ENCODE measurements at regions not wholly inside any gene's neighbourhood (a gene's known extent, or its start where the extent isn't known, plus 50 kb on each side); places are given as distances from the start of the nearest gene placed in this dataset.

GRCh38 chr12:31903025-31903424 lies 56.2 kb upstream of the RESF1 start:
- TF ChIP-seq CTCF (IDR thresholded peaks at IDR 0.05; ENCODE audit: borderline replicate concordance, extremely low read depth, low read length, poor library complexity, severe bottlenecking), result no peak
- no peak for TF ChIP-seq EZH2 (IDR thresholded peaks at IDR 0.05; ENCODE audit: borderline replicate concordance, low read depth, low read length, severe bottlenecking)

All from DND-41 (cell line).